ENCODE measurements at regions not wholly inside any gene's neighbourhood (a gene's known extent, or its start where the extent isn't known, plus 50 kb on each side); places are given as distances from the start of the nearest gene placed in this dataset.
"Not testable (repeated sequence)": the region's sequence is repeated elsewhere in the genome, so short reads cannot be mapped to it uniquely, and the experiment has no call there.

DNA sequence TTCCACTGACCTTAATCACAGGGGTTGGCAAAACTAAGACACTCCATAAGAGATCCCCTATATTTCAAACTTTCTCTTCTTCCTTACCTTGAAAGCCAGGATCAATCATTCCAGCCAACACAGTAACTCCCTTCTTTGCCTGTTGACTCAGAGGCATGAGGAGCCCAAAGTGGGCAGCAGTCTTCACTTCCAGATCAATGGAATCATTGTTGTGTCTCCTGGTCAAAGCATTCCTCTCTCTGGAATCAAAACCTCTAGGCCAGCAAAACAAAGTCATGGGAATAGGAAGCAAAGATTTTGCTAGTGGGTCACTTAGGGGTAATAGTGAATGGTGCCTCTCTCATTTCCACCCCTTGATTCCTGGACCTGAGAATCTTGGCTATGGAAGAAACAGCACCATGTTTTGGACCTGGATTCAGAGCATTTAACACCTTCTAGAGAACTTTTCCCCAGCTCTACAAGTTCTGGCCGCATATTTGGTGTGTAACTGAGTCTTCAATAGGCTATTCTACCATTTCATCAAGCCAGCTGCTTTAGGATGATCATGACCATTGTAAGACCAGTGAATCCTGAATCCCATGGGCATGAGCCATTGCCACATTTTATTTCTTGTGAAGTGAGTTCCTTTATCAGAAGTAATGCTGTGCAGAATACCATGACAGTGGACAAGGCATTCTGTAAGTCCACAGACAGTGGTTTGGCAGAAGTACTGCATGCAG lies 65.7 kb upstream of the SERPINE2 start:
- DNase-seq: no peak
- Mint-ChIP-seq H3K4me3 (no peak overlapping the region), H3K27ac (no peak overlapping the region), H3K9me3 (no peaks in the 10 kb centered on the region), H3K36me3 (no peaks in the 10 kb centered on the region), H3K4me1 (ENCODE audit: low read depth) (no peaks in the 10 kb centered on the region), H3K27me3 (peaks cover 9% of the 10 kb centered on the region)
- ChIA-PET CTCF (no interaction called here), POLR2A (no interaction called here)
- intact Hi-C loops (cut with micrococcal nuclease): no loop called here

DNA sequence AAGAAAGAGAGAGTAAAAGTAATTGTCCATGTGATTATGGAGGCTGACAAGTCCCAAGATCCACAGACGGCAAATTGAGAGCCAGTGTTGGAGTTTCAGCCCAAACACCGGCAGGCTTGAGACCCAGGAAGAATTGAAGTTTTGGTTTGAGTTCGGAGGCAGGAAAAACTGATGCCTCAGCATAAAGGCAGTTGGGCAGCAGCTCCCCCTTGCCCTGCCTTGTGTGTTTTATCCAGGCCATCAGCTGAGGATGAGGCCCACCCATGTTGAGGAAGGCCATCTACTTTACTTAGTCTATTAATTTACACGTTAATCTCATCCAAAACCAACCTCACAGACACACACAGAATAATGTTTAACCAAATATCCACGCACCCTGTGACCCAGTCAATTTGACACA lies 64.6 kb upstream of the SERPINE2 start:
- Mint-ChIP-seq H3K36me3 (no peaks in the 10 kb centered on the region), H3K27ac (no peak overlapping the region), H3K27me3 (peaks cover 9% of the 10 kb centered on the region), H3K9me3 (no peaks in the 10 kb centered on the region), H3K4me3 (no peak overlapping the region), H3K4me1 (ENCODE audit: low read depth) (no peaks in the 10 kb centered on the region)
- CTCF ChIA-PET: no interaction called here
- intact Hi-C loops (cut with micrococcal nuclease): no loop called here
- POLR2A ChIA-PET: no interaction called here
- DNase-seq: no peak

DNA sequence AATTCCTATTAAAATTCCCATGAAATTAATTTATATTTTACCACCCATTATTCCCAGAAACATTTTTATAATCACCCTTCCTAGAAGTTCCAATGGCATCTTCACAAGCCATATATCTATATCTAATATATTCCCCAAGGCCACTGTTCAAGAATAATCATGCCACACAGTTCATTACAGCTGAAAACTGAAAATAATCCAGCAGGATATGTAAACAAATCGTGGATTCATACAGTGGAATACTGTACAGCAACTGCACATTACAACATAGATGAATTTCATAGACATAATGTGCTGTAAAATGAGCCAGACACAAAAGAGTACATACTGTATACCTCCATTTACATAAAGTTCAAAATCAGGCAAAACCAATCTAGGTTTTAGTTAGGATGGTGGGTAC lies 63.9 kb upstream of the SERPINE2 start:
- ChIA-PET POLR2A (no interaction called here), CTCF (no interaction called here)
- H3K27ac Mint-ChIP-seq: no peak overlapping the region
- H3K4me3 Mint-ChIP-seq: no peak overlapping the region
- no peak for DNase-seq
- H3K36me3 Mint-ChIP-seq: no peaks in the 10 kb centered on the region
- peaks cover 7% of the 10 kb centered on the region for H3K27me3 Mint-ChIP-seq
- intact Hi-C loops (cut with micrococcal nuclease): no loop called here
- H3K9me3 Mint-ChIP-seq: no peaks in the 10 kb centered on the region
- H3K4me1 Mint-ChIP-seq (ENCODE audit: low read depth): no peaks in the 10 kb centered on the region

DNA sequence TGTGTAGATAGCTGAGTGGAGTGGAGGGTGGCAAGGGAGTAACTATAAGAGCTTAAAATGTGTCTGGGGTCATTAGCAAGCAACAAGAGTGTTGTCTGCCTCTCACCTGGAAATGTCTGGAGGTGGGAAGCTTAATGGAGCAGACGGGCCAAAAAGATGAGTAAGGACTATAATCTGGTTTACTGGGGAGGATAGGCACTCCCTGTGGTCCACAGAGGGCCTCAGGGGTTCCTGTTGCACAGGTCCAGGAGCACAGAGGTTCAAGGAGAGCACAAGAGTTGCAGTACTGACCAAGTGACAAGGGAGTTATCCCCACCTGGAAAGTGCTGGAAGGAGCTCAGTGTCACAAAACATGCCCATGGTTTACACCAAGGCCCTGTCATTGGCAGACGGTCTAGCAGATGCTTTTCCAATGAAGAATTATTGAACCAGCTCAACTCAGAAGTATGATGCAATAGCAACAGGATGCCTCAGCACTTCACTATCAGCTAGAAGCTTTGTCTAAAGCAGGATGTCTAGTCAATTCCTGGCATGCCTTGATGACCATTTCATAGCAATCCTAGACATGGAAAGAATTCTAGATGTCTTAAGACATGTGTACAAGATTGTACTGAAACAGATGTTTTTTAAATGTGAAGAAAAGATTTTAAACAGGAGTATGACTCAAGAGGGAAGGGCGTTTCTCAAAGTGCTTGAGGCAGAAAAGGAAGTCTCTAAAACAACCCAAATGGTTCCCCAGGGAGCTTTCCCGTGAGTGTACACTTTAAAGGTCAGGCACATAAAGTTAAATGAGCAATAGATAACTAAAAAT lies 62.9 kb upstream of the SERPINE2 start:
- Mint-ChIP-seq H3K9me3 (no peaks in the 10 kb centered on the region), H3K4me3 (no peak overlapping the region), H3K27ac (no peak overlapping the region), H3K27me3 (peaks cover 7% of the 10 kb centered on the region), H3K4me1 (ENCODE audit: low read depth) (no peaks in the 10 kb centered on the region), H3K36me3 (no peaks in the 10 kb centered on the region)
- intact Hi-C loops (cut with micrococcal nuclease): no loop called here
- ChIA-PET POLR2A (no interaction called here), CTCF (interaction anchor here (1.4 kb wide), 1 partner anchor 108 kb away, joined by 7 read pairs; no protein-coding TSS in a partner anchor)
- DNase-seq: no peak

DNA sequence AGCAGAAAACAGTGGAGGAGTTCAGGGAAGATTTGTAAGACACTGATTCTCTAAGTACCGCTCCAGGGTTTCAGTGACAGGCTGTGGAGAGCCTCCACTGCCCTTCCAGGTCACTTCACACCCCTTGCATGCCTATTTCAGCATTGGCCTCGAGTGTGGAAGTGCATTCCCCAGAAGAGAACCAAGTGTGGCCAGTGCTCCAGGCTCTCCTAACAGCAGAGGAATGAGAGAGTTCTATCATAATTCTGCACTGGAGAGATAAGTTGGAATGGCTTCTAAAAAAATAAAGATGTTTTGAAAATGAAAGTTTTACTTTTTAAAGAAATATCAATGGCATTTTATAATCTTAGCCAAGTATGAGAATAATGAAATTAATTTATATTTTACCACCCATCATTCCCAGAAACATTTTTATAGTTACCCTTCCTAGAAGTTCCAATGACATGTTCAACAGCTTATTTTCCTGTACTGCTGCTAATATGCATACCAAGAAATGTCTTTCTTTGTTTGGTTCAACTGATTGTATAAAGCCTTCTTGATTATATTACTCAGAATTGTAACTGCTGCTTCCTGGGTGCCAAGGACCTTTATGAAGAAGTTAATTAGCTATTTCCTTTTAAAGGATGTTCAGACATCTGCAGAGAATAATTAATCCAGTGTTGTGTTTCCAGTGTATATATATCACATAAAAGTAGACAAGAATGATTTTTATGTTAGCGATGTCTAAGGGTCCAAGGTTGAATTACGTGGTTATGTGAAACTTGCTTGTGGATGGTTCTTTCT lies 61.0 kb upstream of the SERPINE2 start:
- H3K4me1 Mint-ChIP-seq (ENCODE audit: low read depth): no peaks in the 10 kb centered on the region
- no peak overlapping the region for H3K27ac Mint-ChIP-seq
- H3K27me3 Mint-ChIP-seq: peaks cover 11% of the 10 kb centered on the region
- ChIA-PET POLR2A (no interaction called here), CTCF (no interaction called here)
- no peak overlapping the region for H3K4me3 Mint-ChIP-seq
- H3K9me3 Mint-ChIP-seq: no peaks in the 10 kb centered on the region
- no peaks in the 10 kb centered on the region for H3K36me3 Mint-ChIP-seq
- intact Hi-C loops (cut with micrococcal nuclease): no loop called here
- DNase-seq: no peak

DNA sequence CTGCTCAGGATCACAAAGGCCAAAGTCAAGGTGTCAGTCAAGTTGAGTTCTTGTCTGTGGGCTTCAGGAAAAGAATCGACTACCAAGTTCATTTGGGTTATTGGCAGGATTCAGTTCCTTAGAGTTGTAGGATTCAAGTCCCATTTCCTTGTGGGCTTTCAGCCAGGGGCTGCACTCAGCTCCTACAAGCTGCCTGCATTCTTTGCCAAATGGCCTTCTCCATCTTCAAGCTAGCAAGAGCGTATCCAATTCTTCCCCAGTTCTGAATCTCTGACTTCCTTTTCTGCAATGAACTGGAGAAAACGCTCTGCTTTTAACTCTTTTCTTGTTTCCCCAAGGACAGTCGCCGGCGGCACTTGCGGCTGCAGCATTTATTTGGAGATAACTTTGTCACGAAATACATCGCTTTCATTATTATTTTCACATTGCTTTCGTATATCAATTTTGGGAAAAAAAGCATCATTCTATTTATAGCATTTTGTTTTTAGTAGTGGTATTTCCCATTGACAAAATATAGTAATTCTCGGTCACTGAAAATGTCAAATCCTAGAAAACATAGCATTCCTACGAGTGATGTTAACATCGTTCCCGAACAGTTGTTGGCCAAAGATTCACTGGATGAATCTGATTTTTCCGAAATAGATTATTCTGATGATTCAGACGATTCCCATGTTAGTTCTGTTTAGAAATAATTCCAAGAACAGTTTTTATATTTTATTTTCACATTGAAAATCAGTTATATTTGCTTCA lies 59.6 kb upstream of the SERPINE2 start:
- Mint-ChIP-seq H3K4me1 (ENCODE audit: low read depth) (no peaks in the 10 kb centered on the region), H3K9me3 (no peaks in the 10 kb centered on the region), H3K36me3 (no peaks in the 10 kb centered on the region), H3K27ac (no peak overlapping the region), H3K4me3 (no peak overlapping the region), H3K27me3 (peaks cover 11% of the 10 kb centered on the region)
- intact Hi-C loops (cut with micrococcal nuclease): no loop called here
- POLR2A ChIA-PET: no interaction called here
- CTCF ChIA-PET: no interaction called here
- DNase-seq: no peak

DNA sequence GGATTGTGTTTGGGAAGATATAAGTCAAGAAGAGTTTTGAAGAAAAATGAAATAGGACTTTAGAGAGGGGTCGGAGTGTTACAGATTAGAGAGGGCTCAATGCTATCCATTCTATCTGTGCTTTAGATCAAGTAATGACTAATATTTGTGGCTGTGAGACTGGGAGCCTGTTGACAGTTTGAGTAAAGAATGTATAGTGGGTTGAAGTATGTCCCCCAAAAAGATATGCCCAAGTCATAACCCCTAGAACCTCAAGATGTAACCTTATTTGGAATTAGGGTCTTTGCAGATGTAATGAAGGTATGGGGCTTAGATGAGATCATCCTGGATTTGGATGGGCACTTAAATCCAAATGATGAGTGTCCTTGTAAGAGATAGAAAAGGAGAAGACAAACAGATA lies 55.3 kb upstream of the SERPINE2 start:
- Mint-ChIP-seq H3K36me3 (no peaks in the 10 kb centered on the region), H3K4me3 (no peak overlapping the region), H3K9me3 (no peaks in the 10 kb centered on the region), H3K27me3 (peaks cover 4% of the 10 kb centered on the region), H3K4me1 (ENCODE audit: low read depth) (no peaks in the 10 kb centered on the region), H3K27ac (no peak overlapping the region)
- intact Hi-C loops (cut with micrococcal nuclease): no loop called here
- DNase-seq: no peak
- CTCF ChIA-PET: no interaction called here
- POLR2A ChIA-PET: no interaction called here

DNA sequence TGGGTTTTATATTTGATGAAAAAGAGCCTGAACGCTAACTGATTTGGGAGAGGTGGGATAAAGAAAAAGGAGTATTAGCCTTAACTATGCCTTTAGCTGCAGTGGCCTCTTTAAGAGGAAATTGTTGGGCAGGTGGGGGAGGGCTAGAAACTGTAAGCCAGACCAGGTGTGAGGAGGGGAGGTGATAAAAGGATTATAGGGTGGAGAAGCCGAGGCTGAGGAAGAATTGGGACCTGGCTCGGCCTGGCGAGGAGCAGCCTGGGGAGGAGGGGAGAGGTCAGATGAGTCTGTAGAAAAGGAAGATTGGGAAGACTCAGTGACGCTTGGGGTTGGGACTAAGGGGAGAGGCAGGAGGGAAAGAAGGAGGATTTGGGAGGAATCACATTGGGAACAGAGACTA lies 52.6 kb upstream of the SERPINE2 start:
- H3K27me3 Mint-ChIP-seq; H3K4me1 Mint-ChIP-seq (ENCODE audit: low read depth); CTCF ChIA-PET; H3K9me3 Mint-ChIP-seq; H3K36me3 Mint-ChIP-seq; DNase-seq; intact Hi-C loops (cut with micrococcal nuclease); H3K4me3 Mint-ChIP-seq; H3K27ac Mint-ChIP-seq; POLR2A ChIA-PET: not testable (repeated sequence)

DNA sequence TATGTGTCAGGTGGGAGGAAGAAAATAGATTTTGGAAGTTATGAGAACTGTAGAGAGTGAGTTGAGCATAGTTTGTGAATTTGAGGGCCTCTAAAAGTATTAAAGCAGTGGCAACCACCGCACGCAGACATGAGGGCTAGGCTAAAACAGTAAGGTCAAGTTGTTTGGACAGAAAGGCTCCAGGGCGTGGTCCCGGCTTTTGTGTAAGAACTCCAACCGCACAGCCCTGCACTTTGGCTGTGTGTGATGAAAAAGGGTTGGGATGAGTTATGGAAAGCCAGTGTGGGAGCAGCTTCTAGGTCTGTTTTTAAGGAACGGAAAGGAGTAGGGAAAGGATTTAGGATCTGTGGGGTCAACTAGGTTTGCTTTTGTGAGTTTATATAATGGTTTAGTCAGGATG lies 50.5 kb upstream of the SERPINE2 start:
- DNase-seq; H3K27me3 Mint-ChIP-seq; H3K36me3 Mint-ChIP-seq; H3K9me3 Mint-ChIP-seq; H3K4me1 Mint-ChIP-seq (ENCODE audit: low read depth); intact Hi-C loops (cut with micrococcal nuclease); CTCF ChIA-PET; H3K4me3 Mint-ChIP-seq; POLR2A ChIA-PET; H3K27ac Mint-ChIP-seq: not testable (repeated sequence)

Data from activated CD4-positive, alpha-beta memory T cell treated with anti-CD3 and anti-CD28 coated beads for 36 hours (primary cell).